ENCODE measurements at regions not wholly inside any gene's neighbourhood (a gene's known extent, or its start where the extent isn't known, plus 50 kb on each side); places are given as distances from the start of the nearest gene placed in this dataset.

GRCh38 chr3:176074096-176074495 is 1123.2 kb downstream of the TBL1XR1 start:
- no peak overlapping the region for H3K4me3 ChIP-seq (replicated peaks in 1 of 3)
- no peaks in the 10 kb centered on the region for H3K27me3 ChIP-seq
- no peaks in the 10 kb centered on the region for H3K9me3 ChIP-seq
- no peak for TF ChIP-seq CTCF (IDR thresholded peaks at IDR 0.05)
- no peak for TF ChIP-seq POLR2A (IDR thresholded peaks at IDR 0.05)
- intact Hi-C loops (cut with DNase I), result no loop called here
- no peaks in the 10 kb centered on the region for H3K36me3 ChIP-seq
- H3K4me1 ChIP-seq, result no peaks in the 10 kb centered on the region
- DNase-seq, result no peak
- H3K27ac ChIP-seq, result no peak overlapping the region
- WGBS, 2 donors, result 68 to 78% methylated on average over 2 of the region's 2 CpGs

- Histone ChIP-seq H3K9me3 (no peaks in the 10 kb centered on the region), H3K36me3 (no peaks in the 10 kb centered on the region), H3K4me3 (replicated peaks in 1 of 3) (no peak overlapping the region), H3K4me1 (no peaks in the 10 kb centered on the region), H3K27me3 (no peaks in the 10 kb centered on the region), H3K27ac (no peak overlapping the region)
- WGBS, 2 donors, result 67 to 91% methylated on average over 2 of the region's 2 CpGs
- intact Hi-C loops (cut with DNase I), result no loop called here
- TF ChIP-seq POLR2A (IDR thresholded peaks at IDR 0.05) (no peak), CTCF (IDR thresholded peaks at IDR 0.05) (no peak)
- no peak for DNase-seq
Observed at GRCh38 chr3:176071943-176072342, 1125.3 kb downstream of the TBL1XR1 start.

GRCh38 chr3:176068750-176069149 is 1128.5 kb downstream of the TBL1XR1 start:
- no peaks in the 10 kb centered on the region for H3K9me3 ChIP-seq
- 81 to 91% methylated on average over 6 of the region's 6 CpGs for WGBS, 2 donors
- no peaks in the 10 kb centered on the region for H3K27me3 ChIP-seq
- H3K4me1 ChIP-seq, result no peaks in the 10 kb centered on the region
- H3K4me3 ChIP-seq (replicated peaks in 1 of 3), result no peak overlapping the region
- H3K36me3 ChIP-seq, result no peaks in the 10 kb centered on the region
- no peak overlapping the region for H3K27ac ChIP-seq
- TF ChIP-seq CTCF (IDR thresholded peaks at IDR 0.05), result no peak
- no peak for TF ChIP-seq POLR2A (IDR thresholded peaks at IDR 0.05)
- DNase-seq, result no peak
- intact Hi-C loops (cut with DNase I), result no loop called here

- no peaks in the 10 kb centered on the region for H3K4me1 ChIP-seq
- H3K4me3 ChIP-seq (replicated peaks in 1 of 3), result no peak overlapping the region
- intact Hi-C loops (cut with DNase I), result no loop called here
- no peak overlapping the region for H3K27ac ChIP-seq
- H3K9me3 ChIP-seq, result no peaks in the 10 kb centered on the region
- TF ChIP-seq CTCF (IDR thresholded peaks at IDR 0.05), result no peak
- no peak for TF ChIP-seq POLR2A (IDR thresholded peaks at IDR 0.05)
- H3K27me3 ChIP-seq, result no peaks in the 10 kb centered on the region
- no peaks in the 10 kb centered on the region for H3K36me3 ChIP-seq
- no peak for DNase-seq
Observed at GRCh38 chr3:176058856-176059255, 1138.4 kb downstream of the TBL1XR1 start.

GRCh38 chr3:176055836-176056235 is 1141.4 kb downstream of the TBL1XR1 start:
- Histone ChIP-seq H3K4me3 (replicated peaks in 1 of 3) (no peak overlapping the region), H3K27ac (no peak overlapping the region), H3K36me3 (no peaks in the 10 kb centered on the region), H3K27me3 (no peaks in the 10 kb centered on the region), H3K4me1 (no peaks in the 10 kb centered on the region), H3K9me3 (no peaks in the 10 kb centered on the region)
- TF ChIP-seq POLR2A (IDR thresholded peaks at IDR 0.05), result no peak
- no peak for TF ChIP-seq CTCF (IDR thresholded peaks at IDR 0.05)
- no peak for DNase-seq
- intact Hi-C loops (cut with DNase I), result no loop called here
- 90 to 93% methylated on average over 6 of the region's 6 CpGs for WGBS, 2 donors

Data from thyroid gland (tissue), 4 donors.